SH-SY5Y (cell line): ENCODE measurements at regions not wholly inside any gene's neighbourhood (a gene's known extent, or its start where the extent isn't known, plus 50 kb on each side); places are given as distances from the start of the nearest gene placed in this dataset.

Source experiments
- GATA2 ChIP-seq: IDR thresholded peaks from 2 replicates; pipeline ENCODE4 v1.6.1; 2011; ENCODE audit warnings: mild to moderate bottlenecking, low read depth, low read length
- GATA3 ChIP-seq: IDR thresholded peaks from 2 replicates; pipeline ENCODE4 v1.6.1; 2011; ENCODE audit warnings: low read depth, mild to moderate bottlenecking, low read length, moderate library complexity

- no peak for TF ChIP-seq GATA2
- TF ChIP-seq GATA3, result no peak
These were observed 156.1 kb upstream of the ALG10B start for GRCh38 chr12:38160318-38161122.

- TF ChIP-seq GATA2, result no peak
- TF ChIP-seq GATA3, result no peak
These were observed 155.2 kb upstream of the ALG10B start for GRCh38 chr12:38161123-38162000.

GRCh38 chr12:38162013-38162412 lies 154.6 kb upstream of the ALG10B start:
- TF ChIP-seq GATA2 (no peak), GATA3 (no peak)

GRCh38 chr12:38162708-38163441 lies 153.7 kb upstream of the ALG10B start:
- no peak for TF ChIP-seq GATA3
- TF ChIP-seq GATA2, result no peak

GRCh38 chr12:38163442-38163801 lies 153.2 kb upstream of the ALG10B start:
- peak; percentile 82 for TF ChIP-seq GATA2
- TF ChIP-seq GATA3, result no peak

GRCh38 chr12:38166225-38166624 lies 150.3 kb upstream of the ALG10B start:
- TF ChIP-seq GATA2, result no peak
- no peak for TF ChIP-seq GATA3

GRCh38 chr12:38175538-38175937 lies 141.0 kb upstream of the ALG10B start:
- no peak for TF ChIP-seq GATA3
- no peak for TF ChIP-seq GATA2

GRCh38 chr12:38201461-38202276 lies 114.9 kb upstream of the ALG10B start:
- no peak for TF ChIP-seq GATA2

- TF ChIP-seq GATA3 (no peak), GATA2 (no peak)
These were observed 111.7 kb upstream of the ALG10B start for GRCh38 chr12:38204831-38205230.

- TF ChIP-seq GATA2 (no peak), GATA3 (no peak)
These were observed 94.6 kb upstream of the ALG10B start for GRCh38 chr12:38222011-38222410.

- TF ChIP-seq GATA2 (no peak), GATA3 (no peak)
These were observed 62.8 kb upstream of the ALG10B start for GRCh38 chr12:38253778-38254177.

- TF ChIP-seq GATA2 (no peak), GATA3 (no peak)
These were observed 58.2 kb upstream of the ALG10B start for GRCh38 chr12:38258411-38258810.
